GM10248 (cell line): ENCODE measurements at regions not wholly inside any gene's neighbourhood (a gene's known extent, or its start where the extent isn't known, plus 50 kb on each side); places are given as distances from the start of the nearest gene placed in this dataset.

Experiments
- CTCF ChIA-PET: fragments of 300-600 bp; sonication (Branson Sonifier 250); formaldehyde crosslinking; extraction: SDS; loops from one replicate; lab custom pipeline; 2021; ENCODE audit warnings: antibody characterized with exemption; lab: Yijun Ruan, JAX
- POLR2A ChIA-PET: fragments of 350-650 bp; sonication (Branson Sonifier 250); formaldehyde crosslinking; extraction: SDS; loops from one replicate; lab custom pipeline; 2020; ENCODE audit warnings: antibody characterized with exemption; lab: Yijun Ruan, JAX
- DNase-seq: peaks from one replicate; pipeline ENCODE4 v3.0.0; 2012; ENCODE audit errors: extremely low spot score
- TF ChIP-seq, protein P1 (sequence below): IDR thresholded peaks from 2 replicates; pipeline ENCODE4 v1.5.1; 2012; ENCODE audit warnings: mild to moderate bottlenecking, low read depth; ENCODE audit errors: extremely low read depth, missing control alignments, control extremely low read depth

DNA sequence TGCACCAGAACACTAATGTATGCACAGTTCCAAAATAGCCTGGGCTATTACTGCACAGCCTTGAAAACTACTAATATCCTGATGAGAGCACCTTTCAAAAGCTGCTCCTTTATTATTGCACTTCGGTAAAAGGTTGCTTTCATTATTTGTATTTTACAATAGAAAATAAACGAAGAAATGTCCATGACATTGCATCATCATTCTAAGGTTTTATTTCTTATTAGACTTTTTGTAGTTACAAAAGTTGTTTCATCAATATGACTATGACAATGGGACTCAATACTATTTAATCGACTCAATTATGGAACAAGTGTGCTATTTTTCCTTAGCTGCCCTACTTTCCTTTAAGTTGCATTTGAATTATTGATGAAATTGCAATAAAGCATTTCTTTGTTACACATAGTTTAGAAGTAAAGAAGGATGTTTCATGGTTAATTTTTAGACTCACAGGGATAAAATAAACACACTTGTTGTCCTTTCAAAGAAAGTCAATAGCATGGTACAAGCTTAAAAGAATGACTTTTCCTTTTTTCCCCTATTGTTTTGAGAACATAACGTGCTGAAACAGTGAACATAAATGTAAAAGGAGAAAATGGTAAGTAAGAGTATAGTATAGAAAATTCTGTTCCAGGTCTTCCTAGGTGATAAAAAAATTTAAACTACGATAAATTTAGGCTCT lies 407.6 kb downstream of the BCAT1 start:
- no peak for DNase-seq
- POLR2A ChIA-PET: no interaction called here
- TF ChIP-seq, protein P1, sequence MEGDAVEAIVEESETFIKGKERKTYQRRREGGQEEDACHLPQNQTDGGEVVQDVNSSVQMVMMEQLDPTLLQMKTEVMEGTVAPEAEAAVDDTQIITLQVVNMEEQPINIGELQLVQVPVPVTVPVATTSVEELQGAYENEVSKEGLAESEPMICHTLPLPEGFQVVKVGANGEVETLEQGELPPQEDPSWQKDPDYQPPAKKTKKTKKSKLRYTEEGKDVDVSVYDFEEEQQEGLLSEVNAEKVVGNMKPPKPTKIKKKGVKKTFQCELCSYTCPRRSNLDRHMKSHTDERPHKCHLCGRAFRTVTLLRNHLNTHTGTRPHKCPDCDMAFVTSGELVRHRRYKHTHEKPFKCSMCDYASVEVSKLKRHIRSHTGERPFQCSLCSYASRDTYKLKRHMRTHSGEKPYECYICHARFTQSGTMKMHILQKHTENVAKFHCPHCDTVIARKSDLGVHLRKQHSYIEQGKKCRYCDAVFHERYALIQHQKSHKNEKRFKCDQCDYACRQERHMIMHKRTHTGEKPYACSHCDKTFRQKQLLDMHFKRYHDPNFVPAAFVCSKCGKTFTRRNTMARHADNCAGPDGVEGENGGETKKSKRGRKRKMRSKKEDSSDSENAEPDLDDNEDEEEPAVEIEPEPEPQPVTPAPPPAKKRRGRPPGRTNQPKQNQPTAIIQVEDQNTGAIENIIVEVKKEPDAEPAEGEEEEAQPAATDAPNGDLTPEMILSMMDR: no peak
- CTCF ChIA-PET: interaction anchor here (0.6 to 1.0 kb wide), 2 partner anchors 8 to 239 kb away, joined by 3 to 4 read pairs; no protein-coding TSS in a partner anchor

DNA sequence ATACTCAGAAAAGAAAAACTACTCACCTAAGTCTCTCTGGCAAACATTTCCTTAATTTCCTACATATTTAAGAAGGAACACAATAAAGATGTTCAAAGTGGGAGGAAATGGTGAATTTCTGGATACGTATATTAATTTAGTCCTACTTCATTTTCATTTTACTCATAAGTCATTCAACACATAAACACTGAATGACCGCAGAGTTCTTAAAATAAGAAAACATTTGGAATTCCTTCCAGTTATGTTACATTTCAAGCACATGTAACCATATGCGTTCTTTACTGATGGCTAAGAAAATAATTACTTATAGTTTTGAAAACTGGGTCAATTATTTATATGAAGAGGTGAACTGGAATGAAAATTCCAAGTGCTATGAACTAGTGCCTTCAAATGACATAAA lies 409.3 kb downstream of the BCAT1 start:
- CTCF ChIA-PET: interaction anchor here (0.8 kb wide), 1 partner anchor 16 kb away, joined by 3 read pairs; no protein-coding TSS in a partner anchor
- TF ChIP-seq, protein P1: no peak
- POLR2A ChIA-PET: no interaction called here
- DNase-seq: no peak

DNA sequence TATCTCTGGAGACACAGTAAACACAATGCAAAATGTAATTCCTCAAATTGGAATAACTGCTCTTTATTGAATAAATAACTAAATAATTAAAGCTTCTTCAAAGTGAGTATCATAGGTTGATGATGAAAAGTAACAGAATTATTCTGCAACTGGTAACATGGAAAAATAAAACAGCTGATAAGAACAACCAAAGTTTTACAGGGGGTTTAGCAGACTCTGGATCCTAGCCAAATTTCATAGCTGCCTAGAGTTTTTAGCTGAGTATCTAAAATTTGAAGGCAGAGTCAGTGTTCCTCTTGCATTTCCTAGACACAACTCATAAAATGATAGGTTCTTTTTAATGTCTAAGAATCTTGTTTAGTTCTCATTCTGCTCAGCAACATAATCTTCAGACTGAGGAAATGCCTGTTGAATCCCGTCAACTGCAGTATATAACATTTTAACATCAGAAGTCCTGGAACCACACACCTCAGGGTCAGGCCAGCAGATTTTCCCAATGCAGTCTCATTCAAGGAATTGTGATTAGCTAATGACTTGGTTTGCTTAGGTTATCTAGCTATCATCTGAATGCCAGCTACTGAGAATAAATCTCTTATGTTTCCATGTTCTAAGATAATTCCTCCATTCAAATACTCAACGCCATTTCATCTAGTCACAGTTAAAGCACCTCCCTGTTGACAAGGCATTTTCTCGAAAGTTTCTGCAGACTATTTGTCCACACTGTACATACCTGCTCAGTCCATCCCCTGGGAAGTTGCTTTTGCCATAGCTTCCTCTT lies 411.6 kb downstream of the BCAT1 start:
- ChIA-PET POLR2A (no interaction called here), CTCF (interaction anchor here (1.0 to 2.1 kb wide), 3 partner anchors 9 to 36 kb away, joined by 3 to 9 read pairs (median 5); no protein-coding TSS in a partner anchor)
- DNase-seq: no peak
- TF ChIP-seq, protein P1: no peak

DNA sequence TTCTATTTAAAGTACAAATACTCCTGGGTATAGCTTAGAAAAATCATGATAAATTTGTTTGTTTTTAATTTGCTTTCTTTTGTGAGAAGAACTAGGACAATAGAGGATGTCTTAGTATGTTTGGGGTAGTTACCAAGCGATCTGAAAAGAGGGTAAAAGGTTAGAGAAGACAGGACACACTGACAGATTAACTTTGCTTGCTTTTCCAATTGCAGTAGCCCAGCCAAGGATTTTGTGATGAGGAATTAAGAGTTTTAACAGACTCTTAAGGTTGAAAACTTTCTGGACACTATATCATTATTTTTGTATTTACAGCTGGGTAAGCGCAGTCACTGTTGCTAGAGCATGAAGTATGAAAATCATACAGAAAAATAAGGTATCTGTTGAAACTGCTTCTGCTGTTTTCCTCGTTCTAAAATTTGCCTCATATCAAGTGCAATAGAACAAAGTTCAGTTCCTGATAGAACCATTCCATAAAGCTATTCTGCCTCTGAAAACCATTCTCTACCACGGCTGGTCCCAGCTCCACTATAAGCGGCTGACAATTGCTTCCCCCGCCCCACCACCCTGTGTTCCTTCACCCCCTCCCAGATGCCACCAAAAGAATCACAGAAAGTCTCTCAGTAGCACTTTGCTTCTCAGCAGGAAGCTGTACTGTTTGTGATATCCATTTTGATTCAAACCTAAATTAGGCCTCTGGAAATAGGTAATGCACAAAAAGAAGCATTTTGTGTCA lies 413.4 kb downstream of the BCAT1 start:
- CTCF ChIA-PET: interaction anchor here (1.4 to 2.1 kb wide), 2 partner anchors 9 to 12 kb away, joined by 3 to 9 read pairs; no protein-coding TSS in a partner anchor
- POLR2A ChIA-PET: no interaction called here
- no peak for DNase-seq
- TF ChIP-seq, protein P1: no peak

DNA sequence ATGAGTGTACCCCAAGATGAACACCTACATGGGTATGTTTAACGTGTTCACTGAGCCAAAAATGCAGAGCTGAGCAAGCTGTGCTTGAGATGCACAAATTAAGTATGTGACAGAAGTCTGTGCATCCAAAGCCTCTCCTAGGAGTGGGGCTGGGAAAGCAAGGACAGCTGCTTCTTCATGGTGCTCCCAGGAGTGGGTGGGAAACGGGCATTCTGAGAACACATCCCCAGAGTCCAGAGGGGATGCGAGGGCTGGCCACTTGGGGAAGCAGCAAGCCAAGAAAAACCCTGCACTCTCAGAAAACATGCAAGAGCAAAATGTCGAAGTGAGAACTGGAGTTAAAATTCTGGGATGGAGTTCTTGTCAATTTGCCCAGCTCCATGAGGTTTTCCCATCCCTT lies 414.3 kb downstream of the BCAT1 start:
- DNase-seq: no peak
- ChIA-PET POLR2A (no interaction called here), CTCF (no interaction called here)
- TF ChIP-seq, protein P1: no peak

DNA sequence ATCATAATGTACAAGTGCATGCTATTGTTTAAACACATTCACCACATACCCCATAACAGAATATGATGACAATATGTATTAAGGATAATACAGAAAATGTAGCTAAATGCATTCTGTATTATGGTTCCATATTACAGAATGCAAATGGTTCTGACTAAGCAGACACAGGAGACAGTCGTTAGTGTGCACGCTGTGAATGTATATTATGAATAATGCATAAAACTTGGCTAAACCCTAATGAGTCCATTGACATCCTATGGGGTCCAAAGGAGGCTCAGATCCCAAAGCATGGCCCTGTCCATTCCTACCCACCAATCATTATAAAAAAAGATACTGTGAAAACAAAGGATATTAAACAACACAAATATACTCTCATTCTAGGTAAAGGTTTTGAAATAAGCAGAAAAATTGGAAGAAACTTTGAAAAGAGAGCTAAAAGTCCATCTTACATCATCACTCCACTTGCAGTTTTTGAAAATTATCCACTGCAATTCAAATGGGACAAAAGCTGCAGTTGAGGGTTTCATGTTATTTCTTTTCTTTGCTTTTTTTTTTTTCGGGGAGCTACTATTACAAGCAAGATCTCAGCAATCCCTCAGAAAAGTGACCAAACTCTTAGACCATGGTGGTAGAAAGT lies 415.1 kb downstream of the BCAT1 start:
- CTCF ChIA-PET: no interaction called here
- POLR2A ChIA-PET: no interaction called here
- TF ChIP-seq, protein P1: no peak
- DNase-seq: no peak
